Activated B cell treated with CpG ODN at 0.5 μM for 24 hours (primary cell): ENCODE measurements at regions not wholly inside any gene's neighbourhood (a gene's known extent, or its start where the extent isn't known, plus 50 kb on each side); places are given as distances from the start of the nearest gene placed in this dataset.

ENCODE experiments used
- ATAC-seq: fragments of 200-7000 bp; cut with Tn5 transposase; one replicate; pipeline ENCODE4 v1.10.0; 2021; ENCODE audit warnings: low read depth, mild to moderate bottlenecking, moderate library complexity
- CTCF ChIA-PET: fragments of 350-600 bp; sonication (Branson Sonifier 250); formaldehyde crosslinking; loops from one replicate; lab custom pipeline; 2021; ENCODE audit warnings: antibody characterized with exemption; lab: Charles Lee
- POLR2A ChIA-PET: fragments of 350-600 bp; sonication (Branson Sonifier 250); formaldehyde crosslinking; loops from one replicate; lab custom pipeline; 2021; ENCODE audit warnings: antibody characterized with exemption; lab: Charles Lee
- DNase-seq: peaks from one replicate; pipeline ENCODE4 v3.0.0; 2022
- H3K27ac Mint-ChIP-seq: one replicate; pipeline ENCODE4 v1.8.0; 2020; ENCODE audit warnings: mixed read lengths
- H3K27me3 Mint-ChIP-seq: one replicate; pipeline ENCODE4 v1.8.0; 2021; ENCODE audit warnings: mixed read lengths
- H3K36me3 Mint-ChIP-seq: one replicate; pipeline ENCODE4 v1.8.0; 2021; ENCODE audit warnings: low read depth, mixed read lengths
- H3K4me1 Mint-ChIP-seq: one replicate; pipeline ENCODE4 v1.8.0; 2021; ENCODE audit warnings: mixed read lengths
- H3K4me3 Mint-ChIP-seq: one replicate; pipeline ENCODE4 v1.8.0; 2020; ENCODE audit warnings: mild to moderate bottlenecking, mixed read lengths
- H3K9me3 Mint-ChIP-seq: one replicate; pipeline ENCODE4 v1.8.0; 2020; ENCODE audit warnings: mixed read lengths
- intact Hi-C: fragments of 100-400 bp; cut with micrococcal nuclease; formaldehyde crosslinking; loops from one replicate; pipeline ENCODE4 v1.15.1; 2024
- TF ChIP-seq, protein P1 (sequence below): fragments of 200-600 bp; IDR thresholded peaks from one replicate; pipeline ENCODE4 v1.8.0; 2022; ENCODE audit warnings: antibody characterized with exemption, mild to moderate bottlenecking

DNA sequence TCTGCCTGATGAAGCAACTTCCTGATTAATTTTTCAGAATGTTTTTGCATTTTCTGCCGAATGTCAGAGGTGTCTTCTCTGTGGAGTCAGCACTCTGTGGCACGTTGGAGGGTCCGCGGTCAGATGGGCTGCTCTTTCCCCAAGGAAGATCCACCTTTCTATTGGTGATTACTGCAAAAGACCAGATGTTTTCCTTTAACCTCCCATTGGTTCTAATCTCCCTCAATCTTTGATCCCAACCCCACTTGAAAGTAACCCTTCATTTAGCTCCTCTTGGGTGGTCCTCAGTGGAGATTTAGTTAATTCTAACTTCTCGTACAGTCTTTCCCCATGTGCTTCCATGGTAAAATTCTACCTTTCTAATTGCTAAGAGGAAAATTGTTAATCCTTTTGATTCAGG is 397.7 kb upstream of the DDHD1 start:
- POLR2A ChIA-PET: no interaction called here
- no peaks in the 10 kb centered on the region for H3K9me3 Mint-ChIP-seq

DNA sequence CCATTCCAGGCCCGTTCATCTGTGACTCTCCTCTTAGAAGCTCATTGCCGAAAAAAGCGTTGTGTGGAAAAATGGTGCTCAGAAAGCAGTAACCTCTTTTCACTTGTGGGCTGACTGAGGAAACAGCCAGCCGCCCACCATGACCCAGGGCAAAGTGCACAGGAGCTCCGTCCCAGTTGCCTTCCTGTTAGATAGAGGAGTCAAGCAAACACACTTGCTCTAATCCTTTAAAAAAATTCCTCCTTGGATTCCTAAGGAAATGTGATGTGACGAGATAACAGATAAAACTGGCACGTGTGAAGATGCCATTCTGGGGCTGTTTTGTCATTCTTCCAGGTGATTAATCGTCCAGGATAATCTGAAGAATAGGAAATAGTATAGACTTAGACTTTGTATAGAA is 396.8 kb upstream of the DDHD1 start:
- no peak for DNase-seq
- H3K4me1 Mint-ChIP-seq: peaks cover 4% of the 10 kb centered on the region
- ChIA-PET CTCF (interaction anchor here (1.0 kb wide), 1 partner anchor 10 kb away, joined by 3 read pairs; no protein-coding TSS in a partner anchor), POLR2A (no interaction called here)
- no peak overlapping the region for H3K4me3 Mint-ChIP-seq
- H3K27ac Mint-ChIP-seq: no peak overlapping the region
- H3K27me3 Mint-ChIP-seq: peaks cover 3% of the 10 kb centered on the region
- no peaks in the 10 kb centered on the region for H3K36me3 Mint-ChIP-seq
- H3K9me3 Mint-ChIP-seq: no peaks in the 10 kb centered on the region
- ATAC-seq: no peak
- TF ChIP-seq, protein P1, sequence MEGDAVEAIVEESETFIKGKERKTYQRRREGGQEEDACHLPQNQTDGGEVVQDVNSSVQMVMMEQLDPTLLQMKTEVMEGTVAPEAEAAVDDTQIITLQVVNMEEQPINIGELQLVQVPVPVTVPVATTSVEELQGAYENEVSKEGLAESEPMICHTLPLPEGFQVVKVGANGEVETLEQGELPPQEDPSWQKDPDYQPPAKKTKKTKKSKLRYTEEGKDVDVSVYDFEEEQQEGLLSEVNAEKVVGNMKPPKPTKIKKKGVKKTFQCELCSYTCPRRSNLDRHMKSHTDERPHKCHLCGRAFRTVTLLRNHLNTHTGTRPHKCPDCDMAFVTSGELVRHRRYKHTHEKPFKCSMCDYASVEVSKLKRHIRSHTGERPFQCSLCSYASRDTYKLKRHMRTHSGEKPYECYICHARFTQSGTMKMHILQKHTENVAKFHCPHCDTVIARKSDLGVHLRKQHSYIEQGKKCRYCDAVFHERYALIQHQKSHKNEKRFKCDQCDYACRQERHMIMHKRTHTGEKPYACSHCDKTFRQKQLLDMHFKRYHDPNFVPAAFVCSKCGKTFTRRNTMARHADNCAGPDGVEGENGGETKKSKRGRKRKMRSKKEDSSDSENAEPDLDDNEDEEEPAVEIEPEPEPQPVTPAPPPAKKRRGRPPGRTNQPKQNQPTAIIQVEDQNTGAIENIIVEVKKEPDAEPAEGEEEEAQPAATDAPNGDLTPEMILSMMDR: no peak
- intact Hi-C loops: no loop called here

More for the DNA sequence above, 397.7 kb upstream of the DDHD1 start:
- H3K4me3 Mint-ChIP-seq: no peak overlapping the region
- intact Hi-C loops: no loop called here
- no peak for ATAC-seq
- no peak overlapping the region for H3K27ac Mint-ChIP-seq
- no peak for DNase-seq
- CTCF ChIA-PET: no interaction called here
- no peaks in the 10 kb centered on the region for H3K4me1 Mint-ChIP-seq
- H3K36me3 Mint-ChIP-seq: no peaks in the 10 kb centered on the region
- TF ChIP-seq, protein P1: no peak
- H3K27me3 Mint-ChIP-seq: peaks cover 3% of the 10 kb centered on the region

DNA sequence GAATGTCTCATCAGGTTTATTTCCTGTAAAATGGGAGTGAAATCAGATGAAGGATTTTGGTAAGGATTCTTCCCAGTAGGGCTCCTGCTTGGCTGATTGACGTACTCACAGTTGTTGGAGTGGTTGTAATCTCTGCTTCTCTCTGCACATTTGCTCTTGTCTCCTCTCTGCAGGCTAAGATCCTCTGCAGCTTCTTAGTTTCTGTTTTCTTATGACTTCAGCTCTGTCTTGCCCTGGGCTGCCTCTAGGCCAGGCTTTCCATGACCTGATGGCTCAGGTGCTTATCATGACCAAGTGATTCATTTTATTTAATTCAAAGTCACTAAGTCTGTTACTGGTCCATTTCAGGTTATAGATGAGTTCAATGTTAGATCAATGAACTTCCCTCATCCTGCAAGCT is 394.5 kb upstream of the DDHD1 start:
- no peak for ATAC-seq
- DNase-seq: no peak
- Mint-ChIP-seq H3K4me1 (peaks cover 14% of the 10 kb centered on the region), H3K4me3 (no peak overlapping the region), H3K27me3 (peaks cover 3% of the 10 kb centered on the region), H3K27ac (no peak overlapping the region), H3K36me3 (no peaks in the 10 kb centered on the region), H3K9me3 (no peaks in the 10 kb centered on the region)
- ChIA-PET CTCF (no interaction called here), POLR2A (no interaction called here)
- TF ChIP-seq, protein P1: no peak
- intact Hi-C loops: loop anchor here (2.0 kb wide), 1 partner anchor 65 kb away; no protein-coding TSS in a partner anchor

DNA sequence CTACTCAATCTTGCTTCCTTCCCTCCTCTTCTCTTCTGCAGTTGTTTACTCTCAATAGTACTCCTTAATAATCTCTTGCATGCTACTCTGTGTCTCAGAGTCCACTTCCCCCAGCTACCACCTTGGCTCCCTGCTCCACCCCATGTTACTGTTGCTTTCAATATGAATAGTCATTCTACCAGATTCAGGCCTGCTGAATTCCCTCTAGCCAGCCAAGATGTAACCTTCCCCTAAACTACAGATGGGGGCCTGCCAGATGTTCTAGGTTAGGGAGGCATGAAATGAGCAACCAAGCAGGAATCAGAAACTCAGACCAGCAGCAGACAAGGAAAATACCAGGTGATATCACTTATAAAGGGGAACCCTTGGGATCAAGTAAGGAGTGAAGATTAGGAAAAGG is 392.1 kb upstream of the DDHD1 start:
- POLR2A ChIA-PET: no interaction called here
- H3K9me3 Mint-ChIP-seq: no peaks in the 10 kb centered on the region
- H3K4me1 Mint-ChIP-seq: peaks cover 14% of the 10 kb centered on the region
- H3K27ac Mint-ChIP-seq: no peak overlapping the region
- no peak overlapping the region for H3K4me3 Mint-ChIP-seq
- CTCF ChIA-PET: no interaction called here
- H3K27me3 Mint-ChIP-seq: peaks cover 3% of the 10 kb centered on the region
- no peak for ATAC-seq
- no peak for DNase-seq
- TF ChIP-seq, protein P1: no peak
- H3K36me3 Mint-ChIP-seq: no peaks in the 10 kb centered on the region
- intact Hi-C loops: no loop called here

DNA sequence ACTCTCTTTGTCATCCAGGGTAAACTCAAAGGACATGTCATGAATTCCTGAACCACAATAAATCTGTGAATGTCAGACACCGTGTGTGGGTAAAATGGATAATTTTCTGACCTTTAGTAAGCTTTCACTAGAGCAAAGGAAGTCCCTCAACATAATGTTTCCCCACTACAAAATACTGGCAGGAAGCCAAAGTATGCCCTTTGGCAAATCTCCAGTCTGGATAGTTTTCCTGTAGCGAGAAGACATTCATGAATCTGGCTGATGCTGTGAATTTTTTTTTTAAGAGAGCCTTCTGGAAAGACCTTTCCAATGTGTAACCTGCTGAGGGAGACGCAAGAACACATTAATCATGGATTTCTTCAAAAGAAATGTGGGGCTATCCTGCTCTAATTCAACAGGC is 389.6 kb upstream of the DDHD1 start:
- ATAC-seq (no peak), DNase-seq (no peak)
- peaks cover 19% of the 10 kb centered on the region for H3K4me1 Mint-ChIP-seq
- POLR2A ChIA-PET: interaction anchor here (1.7 kb wide), 1 partner anchor 71 kb away, joined by 7 read pairs; no protein-coding TSS in a partner anchor
- intact Hi-C loops: no loop called here
- H3K4me3 Mint-ChIP-seq: no peak overlapping the region
- H3K9me3 Mint-ChIP-seq: no peaks in the 10 kb centered on the region
- no peak overlapping the region for H3K27ac Mint-ChIP-seq
- peaks cover 2% of the 10 kb centered on the region for H3K27me3 Mint-ChIP-seq
- no peaks in the 10 kb centered on the region for H3K36me3 Mint-ChIP-seq
- CTCF ChIA-PET: no interaction called here
- TF ChIP-seq, protein P1: no peak
